ENCODE measurements at regions not wholly inside any gene's neighbourhood (a gene's known extent, or its start where the extent isn't known, plus 50 kb on each side); places are given as distances from the start of the nearest gene placed in this dataset.

DNA sequence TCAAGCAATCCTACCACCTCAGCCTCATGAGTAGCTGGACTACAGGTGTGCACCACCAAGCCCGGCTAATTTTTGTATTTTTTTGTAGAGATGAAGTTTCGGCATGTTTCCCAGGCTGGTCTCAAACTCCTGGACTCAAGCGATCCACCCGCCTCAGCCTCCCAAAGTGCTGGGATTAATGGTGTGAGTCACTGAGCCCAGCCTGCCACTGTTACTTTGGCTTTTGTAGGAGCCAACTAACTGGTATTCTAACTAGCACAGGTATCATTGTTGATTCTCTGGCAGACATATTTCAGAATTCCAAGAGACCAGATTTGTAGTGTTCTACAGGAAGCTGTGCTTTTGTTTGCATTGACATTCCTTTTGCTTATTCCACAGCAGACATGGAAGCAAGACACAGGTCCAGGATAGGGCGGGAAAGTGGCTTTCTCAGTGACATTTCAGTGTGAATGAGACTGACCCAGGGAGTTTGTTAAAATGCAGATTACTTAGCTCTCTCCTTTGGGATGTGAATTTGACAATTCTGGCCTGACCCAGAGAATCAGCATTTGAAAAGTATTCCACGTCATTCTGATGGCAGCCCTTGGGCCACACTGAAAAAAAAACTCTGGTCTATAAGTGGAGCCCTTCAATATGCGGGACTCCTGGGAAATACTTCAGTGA is 52.2 kb upstream of the PAX6 start:
- TF ChIP-seq, protein P1, sequence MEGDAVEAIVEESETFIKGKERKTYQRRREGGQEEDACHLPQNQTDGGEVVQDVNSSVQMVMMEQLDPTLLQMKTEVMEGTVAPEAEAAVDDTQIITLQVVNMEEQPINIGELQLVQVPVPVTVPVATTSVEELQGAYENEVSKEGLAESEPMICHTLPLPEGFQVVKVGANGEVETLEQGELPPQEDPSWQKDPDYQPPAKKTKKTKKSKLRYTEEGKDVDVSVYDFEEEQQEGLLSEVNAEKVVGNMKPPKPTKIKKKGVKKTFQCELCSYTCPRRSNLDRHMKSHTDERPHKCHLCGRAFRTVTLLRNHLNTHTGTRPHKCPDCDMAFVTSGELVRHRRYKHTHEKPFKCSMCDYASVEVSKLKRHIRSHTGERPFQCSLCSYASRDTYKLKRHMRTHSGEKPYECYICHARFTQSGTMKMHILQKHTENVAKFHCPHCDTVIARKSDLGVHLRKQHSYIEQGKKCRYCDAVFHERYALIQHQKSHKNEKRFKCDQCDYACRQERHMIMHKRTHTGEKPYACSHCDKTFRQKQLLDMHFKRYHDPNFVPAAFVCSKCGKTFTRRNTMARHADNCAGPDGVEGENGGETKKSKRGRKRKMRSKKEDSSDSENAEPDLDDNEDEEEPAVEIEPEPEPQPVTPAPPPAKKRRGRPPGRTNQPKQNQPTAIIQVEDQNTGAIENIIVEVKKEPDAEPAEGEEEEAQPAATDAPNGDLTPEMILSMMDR (conservative IDR thresholded peaks at IDR 0.05; ENCODE audit: low read length) = no peak
- TF ChIP-seq EZH2phosphoT487 (IDR thresholded peaks at IDR 0.05; ENCODE audit: borderline replicate concordance) = no peak

Data from Loucy (cell line).